Liver (tissue), 8 donors: ENCODE measurements at regions not wholly inside any gene's neighbourhood (a gene's known extent, or its start where the extent isn't known, plus 50 kb on each side); places are given as distances from the start of the nearest gene placed in this dataset.
"Not testable (repeated sequence)": the region's sequence is repeated elsewhere in the genome, so short reads cannot be mapped to it uniquely, and the experiment has no call there.

Experiments used
- DNase-seq: peaks from one replicate; pipeline ENCODE4 v3.0.0-alpha.2; 2017; ENCODE audit warnings: low spot score
- H3K27ac ChIP-seq, 2 donors: one replicate each; pipeline ENCODE4 v1.7.0; 2013; ENCODE audit warnings: inconsistent platforms in 2 of 2, low read length in 2 of 2, control low read depth in 1 of 2, low read depth in 1 of 2, mild to moderate bottlenecking in 1 of 2
- H3K27me3 ChIP-seq, 4 donors: one replicate each; pipeline versions ENCODE4 v1.6.1 to v1.7.0; 2013; ENCODE audit warnings: low read length in 3 of 4, inconsistent platforms in 1 of 4, mild to moderate bottlenecking in 1 of 4, moderate library complexity in 1 of 4; ENCODE audit not compliant: control insufficient read depth in 4 of 4, insufficient read depth in 4 of 4
- H3K36me3 ChIP-seq, 4 donors: one replicate each; pipeline versions ENCODE4 v1.6.1 to v1.7.0; 2013; ENCODE audit warnings: low read length in 3 of 4, mild to moderate bottlenecking in 3 of 4, low read depth in 1 of 4, moderate library complexity in 1 of 4; ENCODE audit not compliant: control insufficient read depth in 4 of 4, insufficient read depth in 3 of 4
- H3K4me1 ChIP-seq, 4 donors: one replicate each; pipeline versions ENCODE4 v1.6.1 to v1.7.0; 2013; ENCODE audit warnings: low read length in 3 of 4, mild to moderate bottlenecking in 3 of 4, moderate library complexity in 1 of 4; ENCODE audit not compliant: control insufficient read depth in 4 of 4, insufficient read depth in 4 of 4
- H3K4me3 ChIP-seq, 3 donors: one replicate each; pipeline versions ENCODE4 v1.6.1 to v1.7.0; 2013; ENCODE audit warnings: low read length in 3 of 3, control low read depth in 1 of 3, low read depth in 1 of 3, mild to moderate bottlenecking in 1 of 3
- H3K9ac ChIP-seq, 2 donors: one replicate each; pipeline ENCODE4 v1.7.0; 2013; ENCODE audit warnings: low read length in 2 of 2, mild to moderate bottlenecking in 2 of 2, moderate library complexity in 2 of 2, control low read depth in 1 of 2, low read depth in 1 of 2
- H3K9me3 ChIP-seq, 4 donors: one replicate each; pipeline versions ENCODE4 v1.6.1 to v1.7.0; 2013; ENCODE audit warnings: low read length in 3 of 4; ENCODE audit not compliant: control insufficient read depth in 4 of 4
- ATF3 ChIP-seq: IDR thresholded peaks from 2 replicates; pipeline ENCODE4 v1.6.1; 2016; ENCODE audit warnings: antibody characterized with exemption
- EGR1 ChIP-seq, 2 donors: IDR thresholded peaks; 2 replicates each; pipeline ENCODE4 v1.6.1; 2016 to 2018; ENCODE audit warnings: antibody characterized with exemption in 2 of 2, low read depth in 2 of 2
- FOXA1 ChIP-seq: IDR thresholded peaks from 2 replicates; pipeline ENCODE4 v1.6.1; 2016; ENCODE audit warnings: antibody characterized with exemption
- FOXA2 ChIP-seq: IDR thresholded peaks from 2 replicates; pipeline ENCODE4 v1.6.1; 2016; ENCODE audit warnings: antibody characterized with exemption
- GABPA ChIP-seq, 2 donors: IDR thresholded peaks in 1 of 2; conservative IDR thresholded peaks in 1 of 2; 2 replicates each; pipeline ENCODE4 v1.6.1; 2016; ENCODE audit warnings: antibody characterized with exemption in 2 of 2, mild to moderate bottlenecking in 1 of 2, moderate library complexity in 1 of 2
- HNF4A ChIP-seq, 2 donors: conservative IDR thresholded peaks; 2 replicates each; pipeline ENCODE4 v1.6.1; 2016; ENCODE audit warnings: antibody characterized with exemption in 2 of 2, mild to moderate bottlenecking in 2 of 2
- JUND ChIP-seq, 2 donors: IDR thresholded peaks; 2 replicates each; pipeline ENCODE4 v1.6.1; 2016; ENCODE audit warnings: antibody characterized with exemption in 2 of 2
- NR2F2 ChIP-seq: IDR thresholded peaks from 2 replicates; pipeline ENCODE4 v1.6.1; 2016; ENCODE audit warnings: antibody characterized with exemption
- RAD21 ChIP-seq, 2 donors: IDR thresholded peaks; 2 replicates each; pipeline ENCODE4 v1.6.1; 2016; ENCODE audit warnings: antibody characterized with exemption in 2 of 2, mild to moderate bottlenecking in 2 of 2
- REST ChIP-seq: IDR thresholded peaks from 2 replicates; pipeline ENCODE4 v1.6.1; 2016; ENCODE audit warnings: antibody characterized with exemption, mild to moderate bottlenecking
- RXRA ChIP-seq, 2 donors: IDR thresholded peaks; 2 replicates each; pipeline ENCODE4 v1.6.1; 2017 to 2018; ENCODE audit warnings: antibody characterized with exemption in 2 of 2, mild to moderate bottlenecking in 1 of 2
- TAF1 ChIP-seq: conservative IDR thresholded peaks from 2 replicates; pipeline ENCODE4 v1.6.1; 2016; ENCODE audit warnings: antibody characterized with exemption, mild to moderate bottlenecking
- YY1 ChIP-seq: IDR thresholded peaks from 2 replicates; pipeline ENCODE4 v1.6.1; 2016; ENCODE audit warnings: antibody characterized with exemption, mild to moderate bottlenecking
- WGBS: extraction: QIAGEN DNeasy Blood & Tissue Kit; methylation state at CpG from one replicate; pipeline ENCODE4 v1.1.7; 2013; 5-methylcytosine and 5-hydroxymethylcytosine counted together
- TF ChIP-seq, protein P1 (sequence below): IDR thresholded peaks from 2 replicates; pipeline ENCODE4 v1.6.1; 2016; ENCODE audit warnings: antibody characterized with exemption
- TF ChIP-seq, protein P2 (sequence below): fragments of 150-350 bp; IDR thresholded peaks from 2 replicates; pipeline ENCODE4 v1.5.1; 2017; ENCODE audit warnings: improper control_type of control experiment, low read depth, low read length; ENCODE audit not compliant: missing input control
- donor health status: healthy.
- donor health status: healthy.
- donor health status: healthy.
- donor health status: healthy.
- donor health status: healthy.

GRCh38 chr13:50426927-50427326 lies 411.7 kb downstream of the KCNRG start:
- Histone ChIP-seq H3K9me3 (no peaks in the 10 kb centered on the region), H3K9ac (no peak overlapping the region)

DNA sequence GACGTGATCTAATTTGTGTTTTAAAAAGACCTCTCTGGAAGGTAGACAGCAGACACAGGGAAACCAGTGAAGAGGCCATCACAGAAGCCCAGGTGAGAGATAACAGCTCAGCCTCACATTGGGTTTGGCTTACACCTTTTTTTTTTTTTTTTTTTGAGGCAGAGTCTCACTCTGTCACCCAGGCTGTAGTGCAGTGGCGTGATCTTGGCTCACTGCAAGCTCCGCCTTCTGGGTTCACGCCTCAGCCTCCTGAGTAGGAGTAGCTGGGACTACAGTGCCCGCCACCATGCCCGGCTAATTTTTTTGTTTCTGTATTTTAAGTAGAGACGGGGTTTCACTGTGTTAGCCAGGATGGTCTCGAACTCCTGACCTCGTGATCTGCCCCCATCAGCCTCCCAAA lies 412.3 kb downstream of the KCNRG start:
- not testable (repeated sequence) for H3K4me3 ChIP-seq, H3K27me3 ChIP-seq, H3K4me1 ChIP-seq, H3K36me3 ChIP-seq, H3K27ac ChIP-seq, H3K9ac ChIP-seq, H3K9me3 ChIP-seq, DNase-seq
- WGBS, result 93% methylated on average over 9 of the region's 9 CpGs

More at GRCh38 chr13:50426927-50427326, 411.7 kb downstream of the KCNRG start:
- no peak overlapping the region for H3K4me3 ChIP-seq
- no peaks in the 10 kb centered on the region for H3K27me3 ChIP-seq
- no peaks in the 10 kb centered on the region for H3K4me1 ChIP-seq
- no peak for DNase-seq
- TF ChIP-seq NR2F2 (no peak), YY1 (no peak), RXRA (IDR thresholded peaks at IDR 0.05) (no peak), TAF1 (no peak), REST (no peak)
- H3K27ac ChIP-seq, result no peak overlapping the region
- H3K36me3 ChIP-seq, result no peaks in the 10 kb centered on the region

DNA sequence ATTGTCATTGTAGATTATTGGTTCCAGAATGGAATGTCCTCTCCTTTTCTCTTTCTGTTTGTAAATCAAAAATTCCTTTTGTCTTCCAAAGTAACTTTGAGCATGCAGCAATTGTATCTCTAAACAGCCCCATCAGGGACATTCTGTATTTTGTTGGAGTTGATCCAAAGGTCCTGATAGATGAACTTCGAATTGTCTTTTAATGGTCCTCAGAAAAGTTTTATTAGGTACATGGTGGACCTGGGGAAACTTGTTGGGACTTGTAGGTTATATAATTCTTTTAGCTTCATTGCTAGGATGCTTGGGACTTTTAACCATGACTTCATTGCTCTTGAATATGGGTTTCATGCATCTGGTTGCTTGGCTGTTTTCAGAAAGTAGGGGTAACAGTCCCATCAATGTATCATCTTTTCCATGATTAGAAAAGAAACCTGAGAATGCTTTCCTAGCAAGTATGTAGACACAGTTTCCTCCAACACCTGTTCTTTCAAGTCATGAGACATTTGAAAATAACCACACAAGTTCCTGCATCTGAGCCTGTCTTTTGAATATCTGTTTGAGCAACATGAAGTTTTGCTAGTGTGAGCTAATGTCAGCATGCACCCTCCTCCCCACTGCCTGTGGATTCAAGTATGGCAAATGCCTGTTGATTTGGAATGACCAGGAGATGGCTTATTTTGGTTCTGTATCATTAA lies 413.1 kb downstream of the KCNRG start:
- no peak for DNase-seq
- Histone ChIP-seq H3K4me1 (no peaks in the 10 kb centered on the region), H3K9ac (no peak overlapping the region), H3K9me3 (no peaks in the 10 kb centered on the region), H3K36me3 (no peaks in the 10 kb centered on the region), H3K27me3 (no peaks in the 10 kb centered on the region), H3K27ac (no peak overlapping the region), H3K4me3 (no peak overlapping the region)
- WGBS, result 90% methylated on average over 1 of the region's 1 CpG
- TF ChIP-seq JUND (IDR thresholded peaks at IDR 0.05), result no peak

DNA sequence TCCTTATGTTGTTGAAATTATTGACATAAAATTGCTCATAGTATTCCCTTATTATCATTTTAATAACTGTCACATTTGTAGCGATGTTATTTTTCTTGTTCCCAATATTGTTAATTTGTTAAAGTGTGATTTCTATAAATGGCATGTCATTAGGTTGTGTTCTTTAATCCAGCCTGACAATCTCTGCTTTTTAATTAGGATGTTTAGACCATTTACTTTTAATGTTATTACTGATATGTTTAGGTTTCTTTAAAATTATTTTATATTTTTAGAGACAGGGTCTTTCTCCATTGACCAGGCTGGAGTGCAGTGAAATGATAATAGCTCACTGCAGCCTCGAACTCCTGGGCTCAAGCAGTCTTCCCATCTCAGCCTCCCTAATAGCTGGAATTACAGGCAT lies 408.5 kb downstream of the DLEU7 start:
- Histone ChIP-seq H3K27me3 (no peaks in the 10 kb centered on the region), H3K4me3 (no peak overlapping the region), H3K27ac (no peak overlapping the region), H3K9ac (no peak overlapping the region), H3K4me1 (no peaks in the 10 kb centered on the region), H3K9me3 (no peaks in the 10 kb centered on the region), H3K36me3 (no peaks in the 10 kb centered on the region)
- TF ChIP-seq TAF1, result no peak
- no peak for TF ChIP-seq JUND (IDR thresholded peaks at IDR 0.05)
- no peak for TF ChIP-seq FOXA2
- no peak for TF ChIP-seq NR2F2
- no peak for TF ChIP-seq RAD21 (IDR thresholded peaks at IDR 0.05)
- TF ChIP-seq ATF3, result no peak
- no peak for TF ChIP-seq FOXA1
- no peak for TF ChIP-seq GABPA (IDR thresholded peaks at IDR 0.05 in 1 of 2, conservative IDR thresholded peaks at IDR 0.05 in 1 of 2)
- no peak for TF ChIP-seq YY1
- TF ChIP-seq, protein P1, sequence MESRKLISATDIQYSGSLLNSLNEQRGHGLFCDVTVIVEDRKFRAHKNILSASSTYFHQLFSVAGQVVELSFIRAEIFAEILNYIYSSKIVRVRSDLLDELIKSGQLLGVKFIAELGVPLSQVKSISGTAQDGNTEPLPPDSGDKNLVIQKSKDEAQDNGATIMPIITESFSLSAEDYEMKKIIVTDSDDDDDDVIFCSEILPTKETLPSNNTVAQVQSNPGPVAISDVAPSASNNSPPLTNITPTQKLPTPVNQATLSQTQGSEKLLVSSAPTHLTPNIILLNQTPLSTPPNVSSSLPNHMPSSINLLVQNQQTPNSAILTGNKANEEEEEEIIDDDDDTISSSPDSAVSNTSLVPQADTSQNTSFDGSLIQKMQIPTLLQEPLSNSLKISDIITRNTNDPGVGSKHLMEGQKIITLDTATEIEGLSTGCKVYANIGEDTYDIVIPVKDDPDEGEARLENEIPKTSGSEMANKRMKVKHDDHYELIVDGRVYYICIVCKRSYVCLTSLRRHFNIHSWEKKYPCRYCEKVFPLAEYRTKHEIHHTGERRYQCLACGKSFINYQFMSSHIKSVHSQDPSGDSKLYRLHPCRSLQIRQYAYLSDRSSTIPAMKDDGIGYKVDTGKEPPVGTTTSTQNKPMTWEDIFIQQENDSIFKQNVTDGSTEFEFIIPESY, result no peak
- TF ChIP-seq, protein P2, sequence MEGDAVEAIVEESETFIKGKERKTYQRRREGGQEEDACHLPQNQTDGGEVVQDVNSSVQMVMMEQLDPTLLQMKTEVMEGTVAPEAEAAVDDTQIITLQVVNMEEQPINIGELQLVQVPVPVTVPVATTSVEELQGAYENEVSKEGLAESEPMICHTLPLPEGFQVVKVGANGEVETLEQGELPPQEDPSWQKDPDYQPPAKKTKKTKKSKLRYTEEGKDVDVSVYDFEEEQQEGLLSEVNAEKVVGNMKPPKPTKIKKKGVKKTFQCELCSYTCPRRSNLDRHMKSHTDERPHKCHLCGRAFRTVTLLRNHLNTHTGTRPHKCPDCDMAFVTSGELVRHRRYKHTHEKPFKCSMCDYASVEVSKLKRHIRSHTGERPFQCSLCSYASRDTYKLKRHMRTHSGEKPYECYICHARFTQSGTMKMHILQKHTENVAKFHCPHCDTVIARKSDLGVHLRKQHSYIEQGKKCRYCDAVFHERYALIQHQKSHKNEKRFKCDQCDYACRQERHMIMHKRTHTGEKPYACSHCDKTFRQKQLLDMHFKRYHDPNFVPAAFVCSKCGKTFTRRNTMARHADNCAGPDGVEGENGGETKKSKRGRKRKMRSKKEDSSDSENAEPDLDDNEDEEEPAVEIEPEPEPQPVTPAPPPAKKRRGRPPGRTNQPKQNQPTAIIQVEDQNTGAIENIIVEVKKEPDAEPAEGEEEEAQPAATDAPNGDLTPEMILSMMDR, result no peak
- no peak for TF ChIP-seq HNF4A (conservative IDR thresholded peaks at IDR 0.05)
- TF ChIP-seq EGR1 (IDR thresholded peaks at IDR 0.05; ENCODE audit: low read depth in 2 of 2), result no peak
- TF ChIP-seq RXRA (IDR thresholded peaks at IDR 0.05), result no peak
- WGBS, result 99% methylated on average over 2 of the region's 2 CpGs
- DNase-seq, result no peak
